Spinal cord (tissue), 9 donors: ENCODE measurements at regions not wholly inside any gene's neighbourhood (a gene's known extent, or its start where the extent isn't known, plus 50 kb on each side); places are given as distances from the start of the nearest gene placed in this dataset.

Experiments used
- DNase-seq, 6 donors: peaks; one replicate each; pipeline versions ENCODE4 v3.0.0 to v3.0.0-alpha.2; 2013 to 2015; ENCODE audit warnings: low spot score in 6 of 6, low read depth in 4 of 6
- H3K27ac ChIP-seq: one replicate; pipeline ENCODE4 v1.5.1; 2013; ENCODE audit warnings: low read depth, low read length, control low read depth
- H3K27me3 ChIP-seq: one replicate; pipeline ENCODE4 v1.6.1; 2013; ENCODE audit warnings: low read length; ENCODE audit not compliant: control insufficient read depth, insufficient read depth
- H3K36me3 ChIP-seq: one replicate; pipeline ENCODE4 v1.6.1; 2013; ENCODE audit warnings: low read length; ENCODE audit not compliant: control insufficient read depth, insufficient read depth
- H3K4me1 ChIP-seq: one replicate; pipeline ENCODE4 v1.6.1; 2013; ENCODE audit warnings: low read length; ENCODE audit not compliant: control insufficient read depth, insufficient read depth
- H3K4me3 ChIP-seq: one replicate; pipeline ENCODE4 v1.5.1; 2013; ENCODE audit warnings: low read depth, low read length, control low read depth
- H3K9me3 ChIP-seq: one replicate; pipeline ENCODE4 v1.6.1; 2013; ENCODE audit warnings: low read length; ENCODE audit not compliant: control insufficient read depth, insufficient read depth
- WGBS: methylation state at CpG from one replicate; pipeline ENCODE4 v1.1.5; 2013; ENCODE audit warnings: missing lambda C conversion rate; ENCODE audit not compliant: insufficient coverage; 5-methylcytosine and 5-hydroxymethylcytosine counted together
- donor health status: healthy.

DNA sequence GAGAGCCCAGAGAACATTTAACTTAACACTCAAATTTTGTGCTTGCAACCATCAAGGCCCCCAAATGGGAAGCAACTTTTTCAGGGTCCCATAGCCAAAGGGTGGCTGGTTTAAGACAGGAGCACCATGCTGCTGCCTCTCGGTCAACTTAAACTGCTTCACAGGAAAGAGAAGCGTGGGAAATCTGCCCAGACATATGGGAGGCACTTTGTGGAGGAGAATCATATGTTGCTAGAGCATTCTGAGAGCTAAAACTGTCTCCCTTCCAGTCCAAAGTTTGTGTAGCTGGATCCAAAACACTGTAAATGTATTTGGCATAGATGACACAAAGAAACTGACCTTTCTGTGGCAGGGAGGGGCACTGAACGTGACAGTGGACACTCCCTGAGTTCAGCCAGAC, 305.9 kb upstream of the RORA start:
- Histone ChIP-seq H3K9me3 (no peaks in the 10 kb centered on the region), H3K27ac (no peak overlapping the region), H3K36me3 (no peaks in the 10 kb centered on the region), H3K4me3 (no peak overlapping the region), H3K4me1 (no peaks in the 10 kb centered on the region), H3K27me3 (no peaks in the 10 kb centered on the region)
- WGBS, result 83% methylated on average over 3 of the region's 3 CpGs
- DNase-seq, result peak in 1 of 6 donors; percentile 74

DNA sequence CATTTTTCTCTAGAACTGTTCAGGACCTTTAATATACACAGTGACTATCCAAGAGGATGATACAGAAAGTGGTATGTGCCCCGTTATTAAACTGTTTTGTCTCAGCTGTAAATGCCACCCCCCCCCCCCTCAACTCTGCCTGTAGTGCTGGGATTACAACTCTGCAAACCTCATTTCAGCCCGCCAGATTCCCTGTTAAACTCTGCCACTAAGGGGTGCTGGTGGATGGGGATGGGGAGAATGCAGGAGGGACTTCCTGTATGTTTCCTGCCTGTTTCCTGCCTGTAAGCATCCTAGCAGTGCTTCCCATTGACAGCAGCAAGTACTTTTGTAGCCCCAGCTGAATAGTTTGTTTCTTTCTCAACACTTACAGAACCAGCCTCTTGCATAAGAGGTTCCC, 301.7 kb upstream of the RORA start:
- Histone ChIP-seq H3K4me1 (no peaks in the 10 kb centered on the region), H3K27me3 (peaks cover 3% of the 10 kb centered on the region), H3K9me3 (no peaks in the 10 kb centered on the region), H3K36me3 (no peaks in the 10 kb centered on the region), H3K4me3 (no peak overlapping the region), H3K27ac (no peak overlapping the region)
- whole genome bisulfite sequencing, result no CpG with 5 or more reads among the region's 2 CpGs
- DNase-seq, result no peak

DNA sequence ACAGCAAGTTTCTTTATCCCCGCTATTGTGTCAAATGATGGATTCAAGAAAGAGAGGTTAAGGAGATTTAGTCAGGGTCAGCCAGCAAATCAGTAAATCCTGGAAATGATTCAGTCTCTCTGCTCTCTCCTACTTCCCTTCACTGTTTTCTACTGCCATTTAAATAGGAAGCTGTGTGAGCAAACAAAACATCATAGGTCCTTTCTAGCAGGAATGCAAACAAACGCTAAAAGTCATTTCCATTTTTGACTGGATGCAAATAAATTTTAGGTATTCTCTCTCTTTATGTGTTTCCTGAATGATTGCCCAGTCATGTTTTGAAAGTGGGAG, 299.4 kb upstream of the RORA start:
- WGBS, result no CpG with 5 or more reads among the region's 2 CpGs
- peak in 2 of 6 donors; percentile 15 for DNase-seq
- Histone ChIP-seq H3K27me3 (peaks cover 3% of the 10 kb centered on the region), H3K4me3 (no peak overlapping the region), H3K27ac (no peak overlapping the region), H3K9me3 (no peaks in the 10 kb centered on the region), H3K36me3 (no peaks in the 10 kb centered on the region), H3K4me1 (no peaks in the 10 kb centered on the region)

DNA sequence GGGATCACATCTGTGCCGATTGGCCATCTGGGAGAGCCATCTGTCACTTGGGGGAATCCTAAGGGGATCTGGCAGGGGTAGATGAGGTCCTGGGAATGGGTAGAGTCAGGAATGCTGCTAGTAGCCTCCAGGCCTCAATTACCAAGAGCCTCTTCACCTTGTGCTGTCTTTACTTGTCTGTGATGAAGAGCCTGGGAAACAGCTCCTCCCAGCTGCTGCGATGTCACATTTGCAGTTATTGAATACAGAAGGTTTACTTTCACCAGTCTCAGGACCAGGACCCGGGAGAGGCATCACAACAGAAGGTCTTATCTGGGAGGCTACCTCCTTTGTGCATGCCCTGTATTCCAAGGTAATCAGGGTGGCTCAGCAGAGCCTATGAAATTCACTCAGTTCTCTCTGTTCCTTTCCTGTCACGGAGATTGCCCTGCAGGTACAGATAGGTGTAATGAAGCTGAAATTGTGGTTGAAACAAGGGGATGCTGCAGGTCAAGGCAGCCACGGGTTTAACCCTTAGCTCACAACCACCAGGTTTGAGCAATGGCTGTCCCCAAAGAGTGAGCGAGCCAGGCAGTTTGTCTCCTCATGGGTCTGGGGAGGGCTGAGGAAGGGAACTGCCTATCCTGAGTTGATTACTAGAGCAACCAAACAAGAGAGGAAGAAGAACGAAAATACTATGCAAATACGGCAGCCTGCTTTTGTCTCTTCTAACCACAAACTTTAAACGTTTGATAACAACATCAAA, 298.9 kb upstream of the RORA start:
- no peaks in the 10 kb centered on the region for H3K36me3 ChIP-seq
- peak in 1 of 6 donors; percentile 52 for DNase-seq
- H3K27me3 ChIP-seq, result peaks cover 3% of the 10 kb centered on the region
- WGBS, result 45% methylated on average over 4 of the region's 9 CpGs
- no peak overlapping the region for H3K4me3 ChIP-seq
- H3K4me1 ChIP-seq, result no peaks in the 10 kb centered on the region
- no peaks in the 10 kb centered on the region for H3K9me3 ChIP-seq
- no peak overlapping the region for H3K27ac ChIP-seq

DNA sequence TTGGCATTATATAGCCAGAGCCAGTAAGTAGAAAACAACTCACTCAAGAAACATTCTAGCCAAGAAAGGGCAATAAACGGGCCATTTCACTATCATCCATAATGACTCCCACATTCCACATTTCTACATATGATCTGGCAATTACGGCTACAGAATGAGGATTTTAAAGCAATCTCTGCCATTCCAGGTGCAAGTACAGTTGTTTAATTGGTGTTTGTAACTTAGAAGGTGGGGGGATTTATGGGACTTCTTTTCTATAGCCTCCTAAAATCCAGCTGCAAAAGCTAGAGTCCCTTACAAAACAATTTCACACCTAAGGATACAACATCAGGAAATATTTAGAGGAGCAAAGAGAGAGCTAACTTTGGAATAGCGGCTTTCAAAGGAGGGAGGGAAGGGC, 295.4 kb upstream of the RORA start:
- H3K27me3 ChIP-seq, result peaks cover 3% of the 10 kb centered on the region
- no CpG with 5 or more reads among the region's 3 CpGs for WGBS
- no peak overlapping the region for H3K4me3 ChIP-seq
- H3K36me3 ChIP-seq, result no peaks in the 10 kb centered on the region
- H3K4me1 ChIP-seq, result no peaks in the 10 kb centered on the region
- DNase-seq, result peak in 1 of 6 donors; percentile 81
- no peak overlapping the region for H3K27ac ChIP-seq
- H3K9me3 ChIP-seq, result no peaks in the 10 kb centered on the region

DNA sequence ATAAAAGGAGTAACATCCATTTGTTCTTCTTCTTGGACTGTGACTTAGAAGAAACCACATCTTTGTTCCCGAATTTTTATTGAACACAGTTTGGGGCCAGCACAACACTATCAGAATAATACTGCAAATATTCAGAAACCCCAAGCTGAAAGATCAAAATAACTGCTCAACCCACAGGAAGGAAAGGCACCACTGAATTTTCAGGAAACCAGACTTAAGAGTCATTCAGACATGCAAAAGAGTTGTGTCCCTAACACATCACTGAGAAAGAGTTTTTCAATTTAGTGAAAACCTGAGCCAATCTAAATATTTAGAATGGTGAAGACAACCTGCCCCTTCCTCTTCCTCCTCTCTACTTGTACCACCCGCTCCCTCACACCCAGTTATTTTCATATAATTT, 295.0 kb upstream of the RORA start:
- Histone ChIP-seq H3K4me3 (no peak overlapping the region), H3K27ac (no peak overlapping the region), H3K9me3 (no peaks in the 10 kb centered on the region), H3K4me1 (no peaks in the 10 kb centered on the region), H3K36me3 (no peaks in the 10 kb centered on the region), H3K27me3 (peaks cover 3% of the 10 kb centered on the region)
- WGBS, result 80% methylated on average over 2 of the region's 2 CpGs
- no peak for DNase-seq

DNA sequence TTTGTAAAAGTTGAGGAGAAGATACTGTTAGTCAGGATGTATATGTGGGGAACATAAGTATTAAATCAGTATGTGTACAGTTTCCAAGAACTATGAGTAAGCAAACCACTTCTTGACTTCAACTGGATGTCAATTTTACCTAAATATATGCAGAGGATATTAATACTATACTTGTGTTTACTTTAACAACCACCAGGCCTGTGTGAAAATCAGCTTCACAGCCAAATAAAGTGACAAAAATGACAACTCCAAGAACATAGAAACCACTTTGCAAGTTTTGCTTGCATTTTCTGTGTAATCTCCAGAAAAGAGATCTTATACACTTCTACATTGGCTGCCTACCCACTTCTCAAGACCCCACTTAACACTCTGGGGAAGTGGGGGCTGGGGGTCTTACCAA, 293.3 kb upstream of the RORA start:
- Histone ChIP-seq H3K27ac (no peak overlapping the region), H3K4me3 (no peak overlapping the region), H3K27me3 (peaks cover 3% of the 10 kb centered on the region), H3K9me3 (no peaks in the 10 kb centered on the region), H3K4me1 (no peaks in the 10 kb centered on the region), H3K36me3 (no peaks in the 10 kb centered on the region)
- peak in 1 of 6 donors; percentile 53 for DNase-seq

DNA sequence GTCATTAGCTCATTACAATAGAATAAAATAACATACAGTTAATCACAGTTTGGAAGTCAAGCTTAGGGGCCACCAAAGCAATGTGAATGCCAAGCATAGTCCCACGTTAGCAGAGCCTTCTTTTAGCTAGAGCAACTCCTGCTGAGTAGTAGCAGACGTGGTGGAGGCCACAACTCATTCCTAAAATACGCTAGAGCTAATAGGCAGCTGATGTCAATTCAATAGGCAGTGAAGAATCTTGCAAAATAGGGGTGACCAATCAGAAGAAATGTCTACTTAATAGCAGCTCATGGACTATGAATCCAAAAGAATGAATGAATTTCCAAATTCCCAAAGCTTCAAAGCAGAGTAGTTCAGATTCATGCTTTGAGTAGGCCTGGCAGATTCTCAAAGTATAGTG, 292.9 kb upstream of the RORA start:
- 100% methylated on average over 1 of the region's 3 CpGs for WGBS
- no peak for DNase-seq

DNA sequence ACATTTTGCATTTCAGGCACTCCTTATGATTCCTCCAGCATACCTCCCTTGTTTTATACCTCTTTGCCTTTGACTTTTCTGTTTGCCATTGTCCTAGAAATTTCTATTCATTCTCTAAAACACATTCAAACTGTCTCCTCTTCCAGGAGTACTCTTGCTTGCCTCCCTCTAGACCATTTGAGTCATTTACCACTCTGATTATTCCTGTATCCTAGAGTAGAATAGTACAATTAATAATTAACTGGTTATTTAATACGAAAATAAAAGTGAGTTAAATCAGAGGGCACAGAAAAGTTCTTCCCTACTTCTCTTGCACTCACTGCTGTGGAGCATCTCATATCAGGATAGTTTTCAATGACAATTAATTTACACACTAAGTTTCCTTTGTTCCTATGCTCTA, 290.2 kb upstream of the RORA start:
- no peaks in the 10 kb centered on the region for H3K9me3 ChIP-seq
- H3K27me3 ChIP-seq, result no peaks in the 10 kb centered on the region
- no CpG with 5 or more reads among the region's 1 CpG for WGBS
- H3K27ac ChIP-seq, result no peak overlapping the region
- H3K4me1 ChIP-seq, result no peaks in the 10 kb centered on the region
- no peak overlapping the region for H3K4me3 ChIP-seq
- H3K36me3 ChIP-seq, result no peaks in the 10 kb centered on the region
- no peak for DNase-seq

More for the DNA sequence above, 292.9 kb upstream of the RORA start:
- no peaks in the 10 kb centered on the region for H3K9me3 ChIP-seq
- peaks cover under 1% of the 10 kb centered on the region for H3K27me3 ChIP-seq
- no peak overlapping the region for H3K27ac ChIP-seq
- no peak overlapping the region for H3K4me3 ChIP-seq
- no peaks in the 10 kb centered on the region for H3K4me1 ChIP-seq
- H3K36me3 ChIP-seq, result no peaks in the 10 kb centered on the region

DNA sequence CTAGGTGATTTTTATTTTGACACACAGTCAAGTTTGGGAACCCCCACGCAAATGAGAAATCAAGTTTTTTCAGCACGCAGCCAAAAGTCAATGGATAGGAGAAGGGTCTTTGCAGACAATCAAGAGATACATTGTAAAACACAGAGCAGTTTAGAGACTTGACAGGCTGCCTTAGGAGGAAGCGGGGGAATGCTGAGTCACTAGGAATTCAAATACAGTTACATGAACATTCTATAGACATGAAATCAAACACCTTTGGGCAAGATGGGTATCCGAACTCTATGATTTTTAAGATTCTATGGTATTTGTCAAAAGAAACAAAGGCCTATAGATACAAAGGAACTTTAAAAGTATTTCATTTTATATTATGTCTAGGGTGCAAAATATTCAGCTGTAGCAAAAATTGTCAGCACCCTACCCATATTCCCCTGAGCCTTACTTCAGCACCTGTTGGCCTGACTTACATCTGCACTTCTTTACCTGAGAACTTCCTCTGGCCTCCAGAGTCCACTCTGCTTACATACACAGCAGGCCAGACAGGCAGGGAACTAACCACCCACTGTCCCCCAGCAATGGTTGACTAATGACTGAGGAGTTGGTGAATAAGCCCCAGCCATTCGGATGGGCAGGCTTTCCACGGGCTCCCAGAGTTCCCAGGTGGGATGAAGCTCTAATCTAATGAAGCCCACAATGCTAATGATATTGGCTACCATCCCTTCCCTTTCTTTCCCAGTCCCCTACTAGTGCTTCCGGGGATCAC, 289.3 kb upstream of the RORA start:
- Histone ChIP-seq H3K4me1 (no peaks in the 10 kb centered on the region), H3K36me3 (no peaks in the 10 kb centered on the region), H3K27me3 (no peaks in the 10 kb centered on the region), H3K4me3 (no peak overlapping the region), H3K27ac (no peak overlapping the region), H3K9me3 (no peaks in the 10 kb centered on the region)
- WGBS, result 58% methylated on average over 4 of the region's 7 CpGs
- DNase-seq, result no peak
